Central memory CD8-positive, alpha-beta T cell (primary cell): ENCODE measurements at regions not wholly inside any gene's neighbourhood (a gene's known extent, or its start where the extent isn't known, plus 50 kb on each side); places are given as distances from the start of the nearest gene placed in this dataset.
"Not testable (repeated sequence)": the region's sequence is repeated elsewhere in the genome, so short reads cannot be mapped to it uniquely, and the experiment has no call there.

Experiments used
- ATAC-seq: fragments of 150-1000 bp; cut with Tn5 transposase; replicated peaks from 2 replicates; pipeline ENCODE4 v1.10.0; 2022; ENCODE audit warnings: mild to moderate bottlenecking, moderate FRiP score, moderate number of reproducible peaks; ENCODE audit not compliant: poor library complexity, severe bottlenecking; ENCODE audit errors: extremely low read depth
- DNase-seq, 2 donors: peaks; one replicate each; pipeline ENCODE4 v3.0.0; 2021; ENCODE audit warnings: low spot score in 2 of 2
- H3K27ac Mint-ChIP-seq: one replicate; pipeline ENCODE4 v1.8.0; 2022; ENCODE audit warnings: low read depth, mild to moderate bottlenecking, moderate library complexity, mixed read lengths
- H3K27me3 Mint-ChIP-seq: one replicate; pipeline ENCODE4 v1.8.0; 2022; ENCODE audit warnings: mixed read lengths
- H3K36me3 Mint-ChIP-seq: one replicate; pipeline ENCODE4 v1.8.0; 2022; ENCODE audit warnings: mild to moderate bottlenecking, moderate library complexity, mixed read lengths; ENCODE audit not compliant: insufficient read depth
- H3K4me1 Mint-ChIP-seq: one replicate; pipeline ENCODE4 v1.8.0; 2022; ENCODE audit warnings: mixed read lengths
- H3K4me3 Mint-ChIP-seq: one replicate; pipeline ENCODE4 v1.8.0; 2022; ENCODE audit warnings: mild to moderate bottlenecking, moderate library complexity, mixed read lengths
- H3K9me3 Mint-ChIP-seq: one replicate; pipeline ENCODE4 v1.8.0; 2022; ENCODE audit warnings: mixed read lengths

DNA sequence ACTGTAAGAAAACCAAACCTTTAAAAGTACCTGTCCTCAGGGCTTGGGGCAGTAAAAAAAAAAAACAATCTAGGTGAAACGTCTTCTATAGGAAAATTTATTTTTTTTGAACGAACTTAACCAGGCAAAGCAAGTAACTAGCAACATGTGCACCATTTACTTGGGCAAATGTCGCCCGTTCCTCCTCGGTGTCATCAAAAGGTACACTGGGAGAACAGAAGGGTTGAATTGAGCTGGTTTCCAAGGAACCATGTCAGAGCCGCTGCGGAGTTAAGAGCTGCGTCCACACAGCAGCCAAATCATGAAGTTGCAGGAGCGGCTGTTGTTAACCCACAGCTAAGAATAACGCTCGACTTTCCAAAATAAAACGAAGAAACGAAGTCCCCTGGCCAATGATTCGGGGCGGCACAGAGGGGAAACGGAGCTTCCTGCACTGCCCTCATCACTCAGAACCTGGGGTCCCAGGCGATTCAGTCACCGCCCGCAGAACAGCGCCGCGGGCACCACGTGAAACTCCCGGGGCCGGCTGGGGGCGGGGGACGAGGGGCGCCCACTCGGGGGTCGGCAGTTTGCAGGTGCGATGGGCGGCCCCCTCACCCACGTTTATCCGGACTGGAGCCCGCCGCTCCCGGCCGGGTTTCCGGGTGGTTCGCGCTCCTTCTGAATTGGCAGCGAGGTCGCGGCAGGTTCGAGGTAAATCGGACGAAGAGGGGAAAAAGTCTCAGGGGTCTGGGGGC is 53.6 kb upstream of the PLGLB1 start:
- not testable (repeated sequence) for DNase-seq, H3K27me3 Mint-ChIP-seq, H3K9me3 Mint-ChIP-seq, ATAC-seq, H3K27ac Mint-ChIP-seq, H3K36me3 Mint-ChIP-seq
- peaks cover 11% of the 10 kb centered on the region for H3K4me1 Mint-ChIP-seq
- peak overlapping the region; percentile 83 for H3K4me3 Mint-ChIP-seq

DNA sequence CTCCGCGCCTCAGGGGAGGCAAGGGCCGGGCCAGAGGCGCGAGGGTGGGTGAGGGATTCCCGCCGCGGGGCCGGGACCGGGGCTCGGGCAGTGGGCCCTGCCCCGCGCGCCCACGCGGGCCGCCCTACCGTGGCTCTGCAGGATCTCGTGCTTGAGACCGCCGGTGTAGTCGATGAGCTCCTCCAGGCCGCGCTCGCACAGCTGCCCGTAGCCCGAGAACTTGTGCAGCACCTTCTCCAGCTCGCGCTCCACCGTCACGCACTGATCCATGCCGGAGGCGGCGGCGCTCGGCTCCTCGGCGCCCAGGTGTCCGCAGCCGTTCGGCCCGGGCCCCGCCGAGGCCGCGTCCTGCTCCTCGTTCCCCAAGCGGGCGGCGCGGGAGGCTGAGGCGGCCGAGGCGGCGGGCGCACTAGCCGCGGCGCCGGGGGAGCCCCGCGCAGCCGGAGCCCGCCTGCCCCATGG is 54.2 kb upstream of the PLGLB1 start:
- H3K27ac Mint-ChIP-seq: peak overlapping the region; percentile 91
- DNase-seq (peak; percentile 52 to 54), ATAC-seq (peak; percentile 42)
- H3K27me3 Mint-ChIP-seq, H3K4me1 Mint-ChIP-seq, H3K36me3 Mint-ChIP-seq, H3K9me3 Mint-ChIP-seq: not testable (repeated sequence)
- peak overlapping the region; percentile 83 for H3K4me3 Mint-ChIP-seq

- peak; percentile 91 for ATAC-seq
- H3K9me3 Mint-ChIP-seq, H3K4me1 Mint-ChIP-seq: not testable (repeated sequence)
These were observed 54.8 kb upstream of the PLGLB1 start for GRCh38 chr2:87076253-87077123.

GRCh38 chr2:87077124-87077446 is 55.4 kb upstream of the PLGLB1 start:
- H3K27ac Mint-ChIP-seq: peak overlapping the region; percentile 91
- not testable (repeated sequence) for H3K36me3 Mint-ChIP-seq, H3K9me3 Mint-ChIP-seq, H3K4me1 Mint-ChIP-seq, DNase-seq, H3K27me3 Mint-ChIP-seq, ATAC-seq
- peak overlapping the region; percentile 83 for H3K4me3 Mint-ChIP-seq

More at GRCh38 chr2:87076253-87077123, 54.8 kb upstream of the PLGLB1 start:
- DNase-seq: peak; percentile 82 to 93
- peak overlapping the region; percentile 91 for H3K27ac Mint-ChIP-seq
- H3K36me3 Mint-ChIP-seq, H3K27me3 Mint-ChIP-seq: not testable (repeated sequence)
- peak overlapping the region; percentile 83 for H3K4me3 Mint-ChIP-seq

- not testable (repeated sequence) for H3K27me3 Mint-ChIP-seq, DNase-seq, H3K4me1 Mint-ChIP-seq, H3K9me3 Mint-ChIP-seq, H3K36me3 Mint-ChIP-seq, H3K27ac Mint-ChIP-seq, ATAC-seq, H3K4me3 Mint-ChIP-seq
These were observed 60.1 kb upstream of the PLGLB1 start for GRCh38 chr2:87081727-87082126.

DNA sequence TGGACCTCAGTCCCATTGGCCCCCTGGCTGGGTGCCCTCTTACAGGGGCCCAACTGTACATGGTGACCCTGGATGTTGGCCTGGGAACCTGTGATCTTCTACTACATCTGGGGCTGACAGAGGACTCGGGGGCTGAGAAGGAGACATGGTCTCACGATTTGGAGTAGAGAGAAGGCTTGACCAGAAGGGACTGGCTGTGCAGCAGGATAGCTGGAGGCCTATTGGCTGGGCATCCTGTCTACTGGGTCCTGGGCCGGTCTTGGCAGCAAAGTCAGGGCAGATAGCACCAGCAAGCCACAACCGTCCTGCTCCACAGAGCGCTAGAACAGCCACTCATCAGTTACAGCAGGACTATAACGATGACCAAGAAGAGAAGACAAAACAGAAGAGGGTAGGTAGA is 66.4 kb upstream of the PLGLB1 start:
- not testable (repeated sequence) for H3K36me3 Mint-ChIP-seq, H3K27ac Mint-ChIP-seq, DNase-seq, H3K4me1 Mint-ChIP-seq, H3K27me3 Mint-ChIP-seq, ATAC-seq, H3K9me3 Mint-ChIP-seq, H3K4me3 Mint-ChIP-seq

GRCh38 chr2:87089401-87089800 is 67.8 kb upstream of the PLGLB1 start:
- H3K4me3 Mint-ChIP-seq, DNase-seq, H3K27me3 Mint-ChIP-seq, H3K27ac Mint-ChIP-seq, ATAC-seq, H3K4me1 Mint-ChIP-seq, H3K36me3 Mint-ChIP-seq, H3K9me3 Mint-ChIP-seq: not testable (repeated sequence)

DNA sequence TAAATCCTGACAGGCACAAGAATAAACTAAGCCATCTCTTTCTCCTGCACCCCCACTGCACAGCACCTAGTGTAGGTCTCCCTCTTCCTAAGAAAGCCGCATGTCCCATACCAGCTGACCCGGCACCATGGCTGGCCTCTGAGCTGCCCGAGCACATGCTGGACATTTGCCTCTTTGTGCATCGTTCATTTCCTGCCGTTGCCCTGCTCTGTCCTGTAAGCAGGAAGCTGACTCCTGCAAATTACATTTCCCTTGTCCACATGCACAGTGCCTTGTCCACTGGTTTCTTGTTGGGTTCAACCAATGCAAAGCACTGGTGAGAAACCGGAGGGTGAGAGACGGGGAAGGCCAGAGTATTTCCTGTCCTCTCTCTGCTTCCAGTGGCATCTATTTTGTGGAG is 71.6 kb upstream of the PLGLB1 start:
- not testable (repeated sequence) for H3K27ac Mint-ChIP-seq, H3K27me3 Mint-ChIP-seq, H3K4me1 Mint-ChIP-seq, DNase-seq, H3K4me3 Mint-ChIP-seq, H3K9me3 Mint-ChIP-seq, ATAC-seq, H3K36me3 Mint-ChIP-seq

DNA sequence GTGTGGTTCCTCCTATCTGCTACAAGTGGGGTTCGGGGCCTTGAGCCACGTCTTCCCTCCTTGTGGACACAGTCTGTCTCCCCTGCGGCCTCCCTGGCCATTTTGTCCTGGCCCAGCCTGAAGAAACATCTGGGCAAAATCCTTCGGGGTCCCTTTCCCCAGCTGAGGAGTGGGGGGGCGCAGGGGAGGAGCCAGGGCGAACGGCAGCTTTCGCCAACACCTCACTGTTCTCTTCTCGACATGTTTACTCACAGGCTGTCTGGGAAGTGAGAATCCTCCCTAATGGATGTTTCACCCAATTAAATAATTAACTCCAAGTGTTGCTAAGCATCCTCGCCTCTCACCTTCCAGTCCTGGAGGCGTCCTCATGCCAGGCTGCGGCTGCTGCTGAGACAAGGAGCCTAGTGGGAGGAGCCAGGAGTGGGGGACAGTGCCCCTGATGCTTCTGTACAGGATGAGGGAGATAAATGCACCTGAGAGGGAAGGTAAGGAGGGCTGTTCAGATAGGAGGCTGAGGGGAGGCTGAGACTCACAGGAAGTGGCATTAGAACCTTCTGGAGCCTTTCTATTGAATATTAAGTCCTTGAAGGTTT is 72.4 kb upstream of the PLGLB1 start:
- H3K4me3 Mint-ChIP-seq, H3K27me3 Mint-ChIP-seq, H3K36me3 Mint-ChIP-seq, H3K27ac Mint-ChIP-seq, H3K9me3 Mint-ChIP-seq, ATAC-seq, H3K4me1 Mint-ChIP-seq, DNase-seq: not testable (repeated sequence)

- H3K27me3 Mint-ChIP-seq, DNase-seq, H3K36me3 Mint-ChIP-seq, ATAC-seq, H3K9me3 Mint-ChIP-seq, H3K27ac Mint-ChIP-seq, H3K4me1 Mint-ChIP-seq, H3K4me3 Mint-ChIP-seq: not testable (repeated sequence)
These were observed 74.2 kb upstream of the PLGLB1 start for GRCh38 chr2:87095804-87096203.

DNA sequence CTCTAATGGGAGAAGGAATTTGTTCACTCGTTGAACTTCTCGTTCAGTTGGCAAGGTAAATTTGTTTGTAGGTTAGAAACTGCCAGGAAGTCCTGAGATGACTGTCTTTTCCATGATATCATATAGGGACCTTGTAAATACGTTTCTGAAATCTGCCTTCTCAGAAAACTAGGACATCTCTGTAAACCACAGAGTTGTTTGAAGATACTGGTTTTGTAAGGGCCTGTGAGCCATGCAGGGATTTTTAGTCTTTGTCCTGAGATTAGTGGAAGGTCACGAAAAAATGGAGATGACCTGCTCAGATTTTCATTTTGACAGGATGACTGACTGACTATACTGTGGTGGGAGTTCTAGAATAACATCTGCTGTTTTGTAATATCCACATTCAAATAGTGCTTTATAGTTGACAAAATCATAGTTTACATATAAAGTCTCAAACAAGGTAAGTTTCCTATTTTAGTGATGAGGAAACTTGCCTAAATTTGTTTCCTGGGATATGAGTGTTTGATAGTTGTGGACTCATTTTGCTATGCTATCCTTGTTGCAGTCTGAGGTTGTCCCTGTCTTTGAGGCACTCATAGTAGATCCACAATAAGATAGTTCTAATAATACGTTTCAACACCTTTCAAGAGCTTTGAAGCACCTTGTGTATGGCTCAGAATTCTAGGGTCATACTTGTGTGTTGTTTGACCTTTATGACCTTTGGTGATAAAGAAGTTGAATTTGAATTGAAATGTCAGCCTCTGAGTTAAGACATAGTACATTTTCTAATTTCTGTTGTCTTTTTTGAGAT is 107.3 kb upstream of the PLGLB1 start:
- not testable (repeated sequence) for DNase-seq, H3K27me3 Mint-ChIP-seq, H3K9me3 Mint-ChIP-seq, H3K36me3 Mint-ChIP-seq, H3K4me1 Mint-ChIP-seq, H3K27ac Mint-ChIP-seq, ATAC-seq, H3K4me3 Mint-ChIP-seq

DNA sequence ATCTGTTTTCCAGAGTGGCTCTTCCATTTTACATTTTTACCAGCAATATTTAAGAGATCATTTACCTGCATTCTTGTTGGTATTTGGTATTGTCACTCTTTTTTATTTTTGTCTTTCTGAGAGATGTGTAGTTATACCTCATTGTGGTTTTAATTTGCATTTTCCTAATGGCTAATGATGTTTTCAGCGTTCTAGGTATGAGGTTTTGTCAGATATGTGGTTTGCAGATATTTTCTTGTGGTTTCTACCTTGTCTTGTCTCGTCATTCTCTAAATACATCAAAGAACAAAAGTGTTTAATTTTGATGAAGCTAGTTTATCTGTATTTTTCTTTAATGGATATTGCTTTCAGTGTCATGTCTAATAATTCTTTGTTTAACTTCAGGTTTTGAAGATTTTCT is 110.9 kb upstream of the PLGLB1 start:
- ATAC-seq, H3K4me1 Mint-ChIP-seq, H3K27me3 Mint-ChIP-seq, H3K4me3 Mint-ChIP-seq, H3K27ac Mint-ChIP-seq, H3K9me3 Mint-ChIP-seq, DNase-seq, H3K36me3 Mint-ChIP-seq: not testable (repeated sequence)
